ENCODE measurements at regions not wholly inside any gene's neighbourhood (a gene's known extent, or its start where the extent isn't known, plus 50 kb on each side); places are given as distances from the start of the nearest gene placed in this dataset.
"Not testable (repeated sequence)": the region's sequence is repeated elsewhere in the genome, so short reads cannot be mapped to it uniquely, and the experiment has no call there.

GRCh38 chr4:82084747-82085146 is 289.0 kb downstream of the HNRNPD start:
- no peaks in the 10 kb centered on the region for H3K4me1 ChIP-seq (replicated peaks in 1 of 2)
- no peaks in the 10 kb centered on the region for H3K27me3 ChIP-seq
- DNase-seq = no peak
- H3K9me3 ChIP-seq (replicated peaks in 1 of 3) = no peaks in the 10 kb centered on the region
- intact Hi-C loops (cut with DNase I) = no loop called here
- peak overlapping the region in 1 of 4 donors; percentile 8 for H3K4me3 ChIP-seq
- 68 to 93% (median 84%) methylated on average over 1 of the region's 1 CpG for WGBS, 4 donors
- no peak overlapping the region for H3K27ac ChIP-seq
- no peak for TF ChIP-seq POLR2A (IDR thresholded peaks at IDR 0.05)
- no peak for TF ChIP-seq CTCF (IDR thresholded peaks at IDR 0.05)
- H3K36me3 ChIP-seq (replicated peaks in 1 of 2) = no peaks in the 10 kb centered on the region

GRCh38 chr4:82077471-82077995 is 296.3 kb downstream of the HNRNPD start:
- H3K27ac ChIP-seq; H3K9me3 ChIP-seq (replicated peaks in 1 of 3); H3K4me3 ChIP-seq; H3K4me1 ChIP-seq (replicated peaks in 1 of 2); H3K36me3 ChIP-seq (replicated peaks in 1 of 2); DNase-seq; intact Hi-C loops (cut with DNase I); H3K27me3 ChIP-seq: not testable (repeated sequence)
- 84 to 100% (median 91%) methylated on average over 3 to 29 of the region's 31 CpGs for WGBS, 4 donors

GRCh38 chr4:82076809-82077208 is 297.0 kb downstream of the HNRNPD start:
- H3K4me1 ChIP-seq (replicated peaks in 1 of 2) = no peaks in the 10 kb centered on the region
- WGBS, 4 donors = 85 to 89% (median 87%) methylated on average over 7 to 8 of the region's 8 CpGs
- no peaks in the 10 kb centered on the region for H3K36me3 ChIP-seq (replicated peaks in 1 of 2)
- H3K27me3 ChIP-seq = no peaks in the 10 kb centered on the region
- H3K9me3 ChIP-seq (replicated peaks in 1 of 3) = no peaks in the 10 kb centered on the region
- TF ChIP-seq POLR2A (IDR thresholded peaks at IDR 0.05) = no peak
- no peak for TF ChIP-seq CTCF (IDR thresholded peaks at IDR 0.05)
- intact Hi-C loops (cut with DNase I) = no loop called here
- H3K4me3 ChIP-seq = no peak overlapping the region
- no peak overlapping the region for H3K27ac ChIP-seq
- DNase-seq = no peak

- intact Hi-C loops (cut with DNase I) = no loop called here
These were observed 297.4 kb downstream of the HNRNPD start for GRCh38 chr4:82076359-82076758.

More at GRCh38 chr4:82076359-82076758, 297.4 kb downstream of the HNRNPD start:
- no peaks in the 10 kb centered on the region for H3K9me3 ChIP-seq (replicated peaks in 1 of 3)
- H3K36me3 ChIP-seq (replicated peaks in 1 of 2) = no peaks in the 10 kb centered on the region
- H3K4me1 ChIP-seq (replicated peaks in 1 of 2) = no peaks in the 10 kb centered on the region
- no peak for DNase-seq
- WGBS, 4 donors = 65 to 84% (median 72%) methylated on average over 1 of the region's 1 CpG
- no peak overlapping the region for H3K27ac ChIP-seq
- no peaks in the 10 kb centered on the region for H3K27me3 ChIP-seq
- no peak overlapping the region for H3K4me3 ChIP-seq
- no peak for TF ChIP-seq CTCF (IDR thresholded peaks at IDR 0.05)
- TF ChIP-seq POLR2A (IDR thresholded peaks at IDR 0.05) = no peak
